Left renal cortex interstitium (tissue), 4 donors: ENCODE measurements at regions not wholly inside any gene's neighbourhood (a gene's known extent, or its start where the extent isn't known, plus 50 kb on each side); places are given as distances from the start of the nearest gene placed in this dataset.

Experiments
- DNase-seq, 4 donors: peaks; one replicate each; pipeline ENCODE4 v3.0.0-alpha.2; 2013; ENCODE audit warnings: low read depth in 4 of 4, low spot score in 2 of 4, missing footprints in 1 of 4

GRCh38 chr20:51889466-51889865, 87.1 kb upstream of the SALL4 start:
- no peak for DNase-seq

- no peak for DNase-seq
Observed at GRCh38 chr20:51888291-51888690, 86.0 kb upstream of the SALL4 start.

- no peak for DNase-seq
Observed at GRCh38 chr20:51886891-51887608, 84.7 kb upstream of the SALL4 start.

GRCh38 chr20:51886341-51886740, 84.0 kb upstream of the SALL4 start:
- no peak for DNase-seq

GRCh38 chr20:51884561-51884960, 82.2 kb upstream of the SALL4 start:
- no peak for DNase-seq

- DNase-seq, result no peak
Observed at GRCh38 chr20:51880188-51880587, 77.9 kb upstream of the SALL4 start.

- DNase-seq, result no peak
Observed at GRCh38 chr20:51876313-51876940, 74.1 kb upstream of the SALL4 start.

GRCh38 chr20:51873652-51874051, 71.3 kb upstream of the SALL4 start:
- DNase-seq, result no peak

- DNase-seq, result peak; percentile 70 to 87 (median 74)
Observed at GRCh38 chr20:51871943-51872342, 69.6 kb upstream of the SALL4 start.

GRCh38 chr20:51869002-51869401, 66.7 kb upstream of the SALL4 start:
- DNase-seq, result no peak

GRCh38 chr20:51867251-51867650, 64.9 kb upstream of the SALL4 start:
- no peak for DNase-seq

- DNase-seq, result no peak
Observed at GRCh38 chr20:51864967-51865366, 62.6 kb upstream of the SALL4 start.

GRCh38 chr20:51862796-51863195, 60.5 kb upstream of the SALL4 start:
- DNase-seq, result no peak

- peak in 1 of 4 donors; percentile 45 for DNase-seq
Observed at GRCh38 chr20:51861726-51862466, 59.6 kb upstream of the SALL4 start.

- no peak for DNase-seq
Observed at GRCh38 chr20:51860111-51860882, 58.0 kb upstream of the SALL4 start.

- no peak for DNase-seq
Observed at GRCh38 chr20:51856432-51856831, 54.1 kb upstream of the SALL4 start.

GRCh38 chr20:51854921-51855320, 52.6 kb upstream of the SALL4 start:
- DNase-seq, result no peak
